GM12878 (cell line): ENCODE measurements at regions not wholly inside any gene's neighbourhood (a gene's known extent, or its start where the extent isn't known, plus 50 kb on each side); places are given as distances from the start of the nearest gene placed in this dataset.
"Not testable (repeated sequence)": the region's sequence is repeated elsewhere in the genome, so short reads cannot be mapped to it uniquely, and the experiment has no call there.

Experiments
- ATAC-seq: fragments of 200-7000 bp; cut with Tn5 transposase; 3 replicates; pipeline ENCODE4 v1.9.1; 2020; ENCODE audit warnings: mild to moderate bottlenecking, moderate library complexity
- BruUV-seq: library from RNA; stranded (reverse); fragments of 400-500 nt; replicated peaks from 2 replicates; lab custom pipeline; 2021; lab: Mats Ljungman, UMichigan
- CTCF ChIA-PET: fragments of 300-600 bp; sonication (Branson Sonifier 250); formaldehyde crosslinking; extraction: SDS; loops from one replicate; lab custom pipeline; 2021; ENCODE audit warnings: inconsistent platforms; lab: Yijun Ruan, JAX
- POLR2A ChIA-PET: fragments of 350-600 bp; formaldehyde crosslinking; extraction: SDS; loops from one replicate; lab custom pipeline; 2021; ENCODE audit warnings: inconsistent platforms; lab: Charles Lee
- RAD21 ChIA-PET: fragments of 300-600 bp; sonication (Branson Sonifier 250); formaldehyde crosslinking; loops from one replicate; lab custom pipeline; 2023; ENCODE audit warnings: antibody characterized with exemption; ENCODE audit not compliant: unreplicated experiment; lab: Charles Lee
- SMC1A ChIA-PET: fragments of 300-600 bp; sonication (Branson Sonifier 250); formaldehyde crosslinking; loops from one replicate; lab custom pipeline; 2023; ENCODE audit not compliant: unreplicated experiment, uncharacterized antibody; lab: Charles Lee
- DNase-seq: peaks from one replicate; pipeline ENCODE4 v3.0.0-alpha.2; 2011; ENCODE audit warnings: low read depth, low spot score
- FAIRE-seq: peaks from 3 replicates; lab custom pipeline; 2011; peaks lifted over from hg19 to GRCh38; lab: Jason Lieb, UNC
- H2AFZ ChIP-seq: 2 replicates; pipeline ENCODE4 v1.6.0; 2011; ENCODE audit warnings: low read depth, low read length, control low read depth; ENCODE audit not compliant: control insufficient read depth
- H3K27ac ChIP-seq: 2 replicates; pipeline ENCODE4 v1.5.1; 2011; ENCODE audit warnings: control low read depth; ENCODE audit not compliant: control insufficient read depth, insufficient read depth
- H3K27me3 ChIP-seq, 2 experiments: replicated peaks in 1 of 2; 2 replicates each; pipeline versions ENCODE4 v1.6.0 to v1.6.1; 2011; ENCODE audit warnings: low read length in 1 of 2; ENCODE audit not compliant: control insufficient read depth in 2 of 2, insufficient read depth in 2 of 2
- H3K36me3 ChIP-seq, 2 experiments: 2 replicates each; pipeline ENCODE4 v1.5.1; 2011; ENCODE audit warnings: low read length in 1 of 2; ENCODE audit not compliant: control insufficient read depth in 2 of 2, insufficient read depth in 2 of 2
- H3K4me1 ChIP-seq: 2 replicates; pipeline ENCODE4 v1.6.1; 2011; ENCODE audit warnings: mild to moderate bottlenecking, low read length, moderate library complexity, mixed read lengths; ENCODE audit not compliant: control insufficient read depth, insufficient read depth
- H3K4me2 ChIP-seq: 2 replicates; pipeline ENCODE4 v1.6.0; 2011; ENCODE audit warnings: control low read depth; ENCODE audit not compliant: control insufficient read depth, insufficient read depth
- H3K4me3 ChIP-seq: fragments of 200-600 bp; sonication (generic); 2 replicates; pipeline ENCODE4 v1.5.1; 2016
- H3K79me2 ChIP-seq: 2 replicates; pipeline ENCODE4 v1.6.0; 2011; ENCODE audit warnings: low read length; ENCODE audit not compliant: control insufficient read depth, insufficient read depth
- H3K9ac ChIP-seq: 2 replicates; pipeline ENCODE4 v1.8.0; 2011; ENCODE audit warnings: low read length, control low read depth, mixed read lengths; ENCODE audit not compliant: control insufficient read depth, insufficient read depth
- H3K9me3 ChIP-seq: replicated peaks from 3 replicates; pipeline ENCODE4 v1.5.1; 2011; ENCODE audit warnings: mild to moderate bottlenecking, low read length; ENCODE audit not compliant: control insufficient read depth, insufficient read depth
- H4K20me1 ChIP-seq: 2 replicates; pipeline ENCODE4 v1.6.0; 2011; ENCODE audit not compliant: control insufficient read depth, insufficient read depth
- IRF3 ChIP-seq: fragments of 450-650 bp; IDR thresholded peaks from 2 replicates; pipeline ENCODE4 v1.6.1; 2014; ENCODE audit warnings: mild to moderate bottlenecking
- PBX3 ChIP-seq: IDR thresholded peaks from 2 replicates; pipeline ENCODE4 v1.6.1; 2011; ENCODE audit warnings: mild to moderate bottlenecking, low read depth, low read length, moderate library complexity; ENCODE audit not compliant: insufficient replicate concordance
- SUZ12 ChIP-seq: fragments of 200-600 bp; sonication (generic); IDR thresholded peaks from one replicate; pipeline ENCODE4 v1.6.1; 2018; ENCODE audit warnings: antibody characterized with exemption, mild to moderate bottlenecking; ENCODE audit not compliant: unreplicated experiment
- WGBS: methylation state at CpG from one replicate; pipeline ENCODE4 v1.1.6; 2016; ENCODE audit warnings: low lambda C conversion rate; ENCODE audit not compliant: insufficient replicate concordance, insufficient coverage; ENCODE audit errors: missing lambda C conversion rate; 5-methylcytosine and 5-hydroxymethylcytosine counted together
- in situ Hi-C: fragments of 300-500 bp; cut with MboI; formaldehyde crosslinking; loops from 9 replicates; pipeline ENCODE4 v1.14.3; 2018; ENCODE audit warnings: mixed read lengths
- intact Hi-C: fragments of 100-400 bp; cut with micrococcal nuclease; formaldehyde crosslinking; loops from one replicate; pipeline ENCODE4 v1.14.2; 2022; ENCODE audit not compliant: unreplicated experiment

- TF ChIP-seq IRF3 = no peak
- TF ChIP-seq PBX3 = no peak
- no peak for TF ChIP-seq SUZ12
Measured at GRCh38 chr4:86472377-86473019, 112.6 kb upstream of the MAPK10 start (continued).

GRCh38 chr4:86478151-86478550, 116.0 kb upstream of the PTPN13 start:
- ATAC-seq, FAIRE-seq, in situ Hi-C loops, H3K79me2 ChIP-seq, RAD21 ChIA-PET, POLR2A ChIA-PET, H3K4me1 ChIP-seq, H3K9me3 ChIP-seq, H3K27ac ChIP-seq, H3K9ac ChIP-seq, H4K20me1 ChIP-seq, DNase-seq, SMC1A ChIA-PET, BruUV-seq, CTCF ChIA-PET, H3K27me3 ChIP-seq, H3K4me3 ChIP-seq, H3K4me2 ChIP-seq, H3K36me3 ChIP-seq, intact Hi-C loops, H2AFZ ChIP-seq: not testable (repeated sequence)
- 2% methylated on average over 4 of the region's 4 CpGs for WGBS
